ENCODE measurements at regions not wholly inside any gene's neighbourhood (a gene's known extent, or its start where the extent isn't known, plus 50 kb on each side); places are given as distances from the start of the nearest gene placed in this dataset.

DNA sequence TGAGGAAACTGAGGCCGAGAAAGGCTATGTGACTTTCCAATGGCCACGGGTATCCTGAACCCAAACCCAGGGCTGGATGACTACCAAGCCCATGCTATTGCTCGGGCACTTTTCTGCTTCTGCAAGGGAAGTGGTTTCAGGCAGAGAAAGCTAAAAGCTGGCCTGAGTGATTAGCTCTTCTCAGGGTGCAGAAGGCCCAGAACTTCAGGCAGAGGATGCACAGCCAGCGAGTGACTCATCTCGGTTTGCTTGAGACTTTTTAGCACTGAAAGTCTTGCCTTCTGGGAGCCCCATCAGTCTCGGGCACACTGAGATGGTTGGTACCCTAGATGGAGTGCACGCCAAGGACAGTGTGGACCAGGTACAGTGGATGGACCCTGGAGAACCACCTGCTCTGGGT lies 129.5 kb upstream of the SDK2 start (continued):
- TF ChIP-seq, protein P1, sequence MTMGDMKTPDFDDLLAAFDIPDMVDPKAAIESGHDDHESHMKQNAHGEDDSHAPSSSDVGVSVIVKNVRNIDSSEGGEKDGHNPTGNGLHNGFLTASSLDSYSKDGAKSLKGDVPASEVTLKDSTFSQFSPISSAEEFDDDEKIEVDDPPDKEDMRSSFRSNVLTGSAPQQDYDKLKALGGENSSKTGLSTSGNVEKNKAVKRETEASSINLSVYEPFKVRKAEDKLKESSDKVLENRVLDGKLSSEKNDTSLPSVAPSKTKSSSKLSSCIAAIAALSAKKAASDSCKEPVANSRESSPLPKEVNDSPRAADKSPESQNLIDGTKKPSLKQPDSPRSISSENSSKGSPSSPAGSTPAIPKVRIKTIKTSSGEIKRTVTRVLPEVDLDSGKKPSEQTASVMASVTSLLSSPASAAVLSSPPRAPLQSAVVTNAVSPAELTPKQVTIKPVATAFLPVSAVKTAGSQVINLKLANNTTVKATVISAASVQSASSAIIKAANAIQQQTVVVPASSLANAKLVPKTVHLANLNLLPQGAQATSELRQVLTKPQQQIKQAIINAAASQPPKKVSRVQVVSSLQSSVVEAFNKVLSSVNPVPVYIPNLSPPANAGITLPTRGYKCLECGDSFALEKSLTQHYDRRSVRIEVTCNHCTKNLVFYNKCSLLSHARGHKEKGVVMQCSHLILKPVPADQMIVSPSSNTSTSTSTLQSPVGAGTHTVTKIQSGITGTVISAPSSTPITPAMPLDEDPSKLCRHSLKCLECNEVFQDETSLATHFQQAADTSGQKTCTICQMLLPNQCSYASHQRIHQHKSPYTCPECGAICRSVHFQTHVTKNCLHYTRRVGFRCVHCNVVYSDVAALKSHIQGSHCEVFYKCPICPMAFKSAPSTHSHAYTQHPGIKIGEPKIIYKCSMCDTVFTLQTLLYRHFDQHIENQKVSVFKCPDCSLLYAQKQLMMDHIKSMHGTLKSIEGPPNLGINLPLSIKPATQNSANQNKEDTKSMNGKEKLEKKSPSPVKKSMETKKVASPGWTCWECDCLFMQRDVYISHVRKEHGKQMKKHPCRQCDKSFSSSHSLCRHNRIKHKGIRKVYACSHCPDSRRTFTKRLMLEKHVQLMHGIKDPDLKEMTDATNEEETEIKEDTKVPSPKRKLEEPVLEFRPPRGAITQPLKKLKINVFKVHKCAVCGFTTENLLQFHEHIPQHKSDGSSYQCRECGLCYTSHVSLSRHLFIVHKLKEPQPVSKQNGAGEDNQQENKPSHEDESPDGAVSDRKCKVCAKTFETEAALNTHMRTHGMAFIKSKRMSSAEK (CRISPR knock-in tag; IDR thresholded peaks at IDR 0.05; ENCODE audit: borderline replicate concordance), result no peak
- TF ChIP-seq ZNF121 (CRISPR knock-in tag; IDR thresholded peaks at IDR 0.05) (no peak), EMX1 (CRISPR knock-in tag; IDR thresholded peaks at IDR 0.05) (no peak), GABPB1 (CRISPR knock-in tag; IDR thresholded peaks at IDR 0.05) (no peak), ZBTB21 (CRISPR knock-in tag; IDR thresholded peaks at IDR 0.05; ENCODE audit: borderline replicate concordance) (no peak), CREB1 (CRISPR knock-in tag; IDR thresholded peaks at IDR 0.05) (no peak), ZNF317 (CRISPR knock-in tag; IDR thresholded peaks at IDR 0.05; ENCODE audit: borderline replicate concordance, low read depth) (no peak)
- TF ChIP-seq, protein P2, sequence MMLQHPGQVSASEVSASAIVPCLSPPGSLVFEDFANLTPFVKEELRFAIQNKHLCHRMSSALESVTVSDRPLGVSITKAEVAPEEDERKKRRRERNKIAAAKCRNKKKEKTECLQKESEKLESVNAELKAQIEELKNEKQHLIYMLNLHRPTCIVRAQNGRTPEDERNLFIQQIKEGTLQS (CRISPR knock-in tag; conservative IDR thresholded peaks at IDR 0.05), result no peak
- TF ChIP-seq, protein P3, sequence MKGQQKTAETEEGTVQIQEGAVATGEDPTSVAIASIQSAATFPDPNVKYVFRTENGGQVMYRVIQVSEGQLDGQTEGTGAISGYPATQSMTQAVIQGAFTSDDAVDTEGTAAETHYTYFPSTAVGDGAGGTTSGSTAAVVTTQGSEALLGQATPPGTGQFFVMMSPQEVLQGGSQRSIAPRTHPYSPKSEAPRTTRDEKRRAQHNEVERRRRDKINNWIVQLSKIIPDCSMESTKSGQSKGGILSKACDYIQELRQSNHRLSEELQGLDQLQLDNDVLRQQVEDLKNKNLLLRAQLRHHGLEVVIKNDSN (CRISPR knock-in tag; IDR thresholded peaks at IDR 0.05), result no peak
- TF ChIP-seq, protein P4, sequence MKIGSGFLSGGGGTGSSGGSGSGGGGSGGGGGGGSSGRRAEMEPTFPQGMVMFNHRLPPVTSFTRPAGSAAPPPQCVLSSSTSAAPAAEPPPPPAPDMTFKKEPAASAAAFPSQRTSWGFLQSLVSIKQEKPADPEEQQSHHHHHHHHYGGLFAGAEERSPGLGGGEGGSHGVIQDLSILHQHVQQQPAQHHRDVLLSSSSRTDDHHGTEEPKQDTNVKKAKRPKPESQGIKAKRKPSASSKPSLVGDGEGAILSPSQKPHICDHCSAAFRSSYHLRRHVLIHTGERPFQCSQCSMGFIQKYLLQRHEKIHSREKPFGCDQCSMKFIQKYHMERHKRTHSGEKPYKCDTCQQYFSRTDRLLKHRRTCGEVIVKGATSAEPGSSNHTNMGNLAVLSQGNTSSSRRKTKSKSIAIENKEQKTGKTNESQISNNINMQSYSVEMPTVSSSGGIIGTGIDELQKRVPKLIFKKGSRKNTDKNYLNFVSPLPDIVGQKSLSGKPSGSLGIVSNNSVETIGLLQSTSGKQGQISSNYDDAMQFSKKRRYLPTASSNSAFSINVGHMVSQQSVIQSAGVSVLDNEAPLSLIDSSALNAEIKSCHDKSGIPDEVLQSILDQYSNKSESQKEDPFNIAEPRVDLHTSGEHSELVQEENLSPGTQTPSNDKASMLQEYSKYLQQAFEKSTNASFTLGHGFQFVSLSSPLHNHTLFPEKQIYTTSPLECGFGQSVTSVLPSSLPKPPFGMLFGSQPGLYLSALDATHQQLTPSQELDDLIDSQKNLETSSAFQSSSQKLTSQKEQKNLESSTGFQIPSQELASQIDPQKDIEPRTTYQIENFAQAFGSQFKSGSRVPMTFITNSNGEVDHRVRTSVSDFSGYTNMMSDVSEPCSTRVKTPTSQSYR (CRISPR knock-in tag; IDR thresholded peaks at IDR 0.05), result no peak

DNA sequence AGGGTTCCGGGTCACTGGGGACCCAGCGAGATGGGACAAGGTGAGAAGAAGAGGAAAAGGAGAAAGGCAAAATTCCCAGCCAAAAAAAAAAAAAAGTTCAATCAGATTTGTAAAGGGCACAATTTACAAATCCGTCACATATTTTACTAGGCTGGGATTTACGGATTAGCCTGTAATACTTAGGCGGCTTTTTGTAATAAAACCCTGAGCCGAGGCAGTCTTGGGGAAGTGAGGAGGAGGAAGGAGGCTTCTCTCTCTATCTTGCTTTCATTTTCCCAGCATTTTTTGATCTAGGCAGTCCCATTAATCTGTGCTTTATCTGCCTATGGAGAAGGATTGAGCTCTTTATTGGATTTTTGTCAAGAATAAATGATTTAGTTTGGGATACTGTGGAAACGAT lies 130.6 kb upstream of the SDK2 start:
- H3K36me3 Mint-ChIP-seq, result peaks cover 17% of the 10 kb centered on the region
- POLR2A ChIA-PET, result no interaction called here
- no peak for DNase-seq (ENCODE audit: low spot score)
- peaks cover 40% of the 10 kb centered on the region for H3K9me3 Mint-ChIP-seq
- no peak for ATAC-seq
- no peak overlapping the region for H3K4me3 Mint-ChIP-seq
- no peaks in the 10 kb centered on the region for H3K4me1 Mint-ChIP-seq
- H3K27ac Mint-ChIP-seq, result no peak overlapping the region
- TF ChIP-seq, protein P5, sequence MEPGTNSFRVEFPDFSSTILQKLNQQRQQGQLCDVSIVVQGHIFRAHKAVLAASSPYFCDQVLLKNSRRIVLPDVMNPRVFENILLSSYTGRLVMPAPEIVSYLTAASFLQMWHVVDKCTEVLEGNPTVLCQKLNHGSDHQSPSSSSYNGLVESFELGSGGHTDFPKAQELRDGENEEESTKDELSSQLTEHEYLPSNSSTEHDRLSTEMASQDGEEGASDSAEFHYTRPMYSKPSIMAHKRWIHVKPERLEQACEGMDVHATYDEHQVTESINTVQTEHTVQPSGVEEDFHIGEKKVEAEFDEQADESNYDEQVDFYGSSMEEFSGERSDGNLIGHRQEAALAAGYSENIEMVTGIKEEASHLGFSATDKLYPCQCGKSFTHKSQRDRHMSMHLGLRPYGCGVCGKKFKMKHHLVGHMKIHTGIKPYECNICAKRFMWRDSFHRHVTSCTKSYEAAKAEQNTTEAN (CRISPR knock-in tag; IDR thresholded peaks at IDR 0.05), result no peak
- TF ChIP-seq TEAD4 (CRISPR knock-in tag; IDR thresholded peaks at IDR 0.05), result no peak
- TF ChIP-seq, protein P6, sequence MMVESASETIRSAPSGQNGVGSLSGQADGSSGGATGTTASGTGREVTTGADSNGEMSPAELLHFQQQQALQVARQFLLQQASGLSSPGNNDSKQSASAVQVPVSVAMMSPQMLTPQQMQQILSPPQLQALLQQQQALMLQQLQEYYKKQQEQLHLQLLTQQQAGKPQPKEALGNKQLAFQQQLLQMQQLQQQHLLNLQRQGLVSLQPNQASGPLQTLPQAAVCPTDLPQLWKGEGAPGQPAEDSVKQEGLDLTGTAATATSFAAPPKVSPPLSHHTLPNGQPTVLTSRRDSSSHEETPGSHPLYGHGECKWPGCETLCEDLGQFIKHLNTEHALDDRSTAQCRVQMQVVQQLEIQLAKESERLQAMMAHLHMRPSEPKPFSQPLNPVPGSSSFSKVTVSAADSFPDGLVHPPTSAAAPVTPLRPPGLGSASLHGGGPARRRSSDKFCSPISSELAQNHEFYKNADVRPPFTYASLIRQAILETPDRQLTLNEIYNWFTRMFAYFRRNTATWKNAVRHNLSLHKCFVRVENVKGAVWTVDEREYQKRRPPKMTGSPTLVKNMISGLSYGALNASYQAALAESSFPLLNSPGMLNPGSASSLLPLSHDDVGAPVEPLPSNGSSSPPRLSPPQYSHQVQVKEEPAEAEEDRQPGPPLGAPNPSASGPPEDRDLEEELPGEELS (CRISPR knock-in tag; IDR thresholded peaks at IDR 0.05), result no peak
- CTCF ChIA-PET, result no interaction called here
- H3K27me3 Mint-ChIP-seq (ENCODE audit: low read depth), result peaks cover 12% of the 10 kb centered on the region
